ENCODE measurements at regions not wholly inside any gene's neighbourhood (a gene's known extent, or its start where the extent isn't known, plus 50 kb on each side); places are given as distances from the start of the nearest gene placed in this dataset.

DNA sequence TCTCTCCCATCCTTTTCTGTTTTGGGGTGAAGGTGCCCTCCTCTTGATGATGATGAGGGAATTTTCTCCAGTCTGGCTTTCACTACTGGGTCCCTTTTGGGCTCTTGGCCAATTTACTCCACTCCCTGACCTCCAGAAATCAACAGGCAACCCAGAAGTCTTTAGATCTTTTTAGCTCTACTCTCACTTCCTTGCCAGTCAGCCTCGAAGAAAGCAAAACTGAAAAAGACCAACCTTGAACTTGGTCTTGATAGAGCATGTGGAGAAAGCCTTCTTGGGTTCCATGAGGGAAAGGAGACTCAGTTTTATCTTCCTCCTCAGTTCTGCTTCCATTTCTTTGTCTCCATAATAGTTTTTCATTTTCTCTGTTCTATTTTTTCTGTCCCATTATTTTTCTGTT, 91.4 kb upstream of the NPVF start:
- 29 to 43% methylated on average over 1 of the region's 1 CpG for WGBS, 2 donors
- TF ChIP-seq, protein P1, sequence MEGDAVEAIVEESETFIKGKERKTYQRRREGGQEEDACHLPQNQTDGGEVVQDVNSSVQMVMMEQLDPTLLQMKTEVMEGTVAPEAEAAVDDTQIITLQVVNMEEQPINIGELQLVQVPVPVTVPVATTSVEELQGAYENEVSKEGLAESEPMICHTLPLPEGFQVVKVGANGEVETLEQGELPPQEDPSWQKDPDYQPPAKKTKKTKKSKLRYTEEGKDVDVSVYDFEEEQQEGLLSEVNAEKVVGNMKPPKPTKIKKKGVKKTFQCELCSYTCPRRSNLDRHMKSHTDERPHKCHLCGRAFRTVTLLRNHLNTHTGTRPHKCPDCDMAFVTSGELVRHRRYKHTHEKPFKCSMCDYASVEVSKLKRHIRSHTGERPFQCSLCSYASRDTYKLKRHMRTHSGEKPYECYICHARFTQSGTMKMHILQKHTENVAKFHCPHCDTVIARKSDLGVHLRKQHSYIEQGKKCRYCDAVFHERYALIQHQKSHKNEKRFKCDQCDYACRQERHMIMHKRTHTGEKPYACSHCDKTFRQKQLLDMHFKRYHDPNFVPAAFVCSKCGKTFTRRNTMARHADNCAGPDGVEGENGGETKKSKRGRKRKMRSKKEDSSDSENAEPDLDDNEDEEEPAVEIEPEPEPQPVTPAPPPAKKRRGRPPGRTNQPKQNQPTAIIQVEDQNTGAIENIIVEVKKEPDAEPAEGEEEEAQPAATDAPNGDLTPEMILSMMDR (IDR thresholded peaks at IDR 0.05) = no peak
- Histone ChIP-seq H3K4me3 (no peak overlapping the region), H3K4me1 (peaks cover 12 to 40% (median 15%) of the 10 kb centered on the region in 3 donors), H3K27me3 (no peaks in the 10 kb centered on the region), H3K9me3 (no peaks in the 10 kb centered on the region), H3K36me3 (no peaks in the 10 kb centered on the region), H3K27ac (no peak overlapping the region)
- intact Hi-C loops (cut with DNase I) = no loop called here
- FAIRE-seq = no peak
- no peak for DNase-seq
- ATAC-seq = no peak

DNA sequence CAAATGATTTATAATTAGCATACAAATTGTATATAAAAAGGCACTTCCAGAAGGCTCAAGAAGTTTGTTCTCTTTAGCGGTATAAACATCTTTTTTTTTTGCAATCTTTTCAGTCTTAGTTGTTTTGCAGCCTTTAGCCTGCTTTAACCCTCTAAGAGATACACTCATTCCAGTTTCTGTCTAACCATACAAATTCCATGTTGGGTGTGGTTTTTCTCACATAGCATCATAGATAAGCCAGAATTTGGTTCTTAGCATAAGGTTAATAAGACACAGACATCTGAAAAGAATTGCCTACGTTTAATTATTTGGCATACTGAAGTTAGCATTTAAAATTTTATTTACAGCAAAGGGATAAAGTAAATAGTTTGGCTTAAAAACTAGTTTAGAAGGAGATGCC, 92.5 kb upstream of the NPVF start:
- FAIRE-seq = no peak
- 70 to 81% methylated on average over 2 of the region's 2 CpGs for WGBS, 2 donors
- Histone ChIP-seq H3K4me1 (peaks cover 4 to 31% (median 11%) of the 10 kb centered on the region in 3 donors), H3K27me3 (no peaks in the 10 kb centered on the region), H3K4me3 (no peak overlapping the region), H3K27ac (no peak overlapping the region), H3K36me3 (no peaks in the 10 kb centered on the region), H3K9me3 (no peaks in the 10 kb centered on the region)
- intact Hi-C loops (cut with DNase I) = no loop called here
- no peak for ATAC-seq
- no peak for DNase-seq
- TF ChIP-seq, protein P1 (IDR thresholded peaks at IDR 0.05) = no peak

DNA sequence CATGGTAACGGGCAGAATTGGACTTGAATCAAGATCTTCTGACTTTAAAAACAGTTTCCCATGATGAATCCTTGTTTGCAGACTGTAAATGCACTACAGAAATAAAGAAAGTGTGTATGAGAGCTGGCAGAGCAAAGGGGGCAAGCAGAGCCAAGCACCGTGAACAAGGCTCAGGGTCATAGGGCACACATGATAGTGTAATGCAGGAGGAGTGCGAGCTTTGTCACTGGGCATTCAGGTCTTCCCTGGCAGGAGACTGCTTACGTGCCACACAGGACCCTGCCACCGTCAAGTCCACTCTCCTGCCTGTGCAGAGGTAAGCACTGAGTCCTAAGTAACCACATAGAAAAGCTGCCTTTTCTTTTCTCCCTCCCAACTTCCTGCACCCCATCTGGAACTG, 93.1 kb upstream of the NPVF start:
- DNase-seq = no peak
- peaks cover 0 to 26% (median 10%) of the 10 kb centered on the region in 3 donors for H3K4me1 ChIP-seq
- TF ChIP-seq, protein P1 (IDR thresholded peaks at IDR 0.05) = no peak
- no peaks in the 10 kb centered on the region for H3K27me3 ChIP-seq
- intact Hi-C loops (cut with DNase I) = no loop called here
- WGBS, 2 donors = 25 to 26% methylated on average over 5 of the region's 5 CpGs
- no peaks in the 10 kb centered on the region for H3K36me3 ChIP-seq
- no peaks in the 10 kb centered on the region for H3K9me3 ChIP-seq
- FAIRE-seq = no peak
- no peak for ATAC-seq
- H3K27ac ChIP-seq = no peak overlapping the region
- no peak overlapping the region for H3K4me3 ChIP-seq

DNA sequence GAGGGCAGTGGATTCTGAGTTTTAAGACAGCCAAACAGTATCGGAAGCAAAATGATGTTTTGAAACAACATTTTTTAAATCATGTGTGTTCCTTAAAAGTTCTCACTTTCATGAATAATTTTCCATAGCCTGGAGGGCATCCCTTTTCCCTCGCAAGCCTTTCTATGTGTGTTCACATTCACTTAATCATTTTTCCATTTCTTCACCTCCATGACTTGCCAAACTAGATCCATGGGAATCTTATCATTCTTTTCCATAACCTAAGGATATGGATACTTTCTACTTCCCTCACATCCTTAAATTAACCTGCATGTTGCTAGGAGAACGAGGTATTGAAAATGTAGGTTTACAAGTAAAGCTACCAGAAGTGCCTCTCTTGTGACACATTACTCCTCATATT, 94.2 kb upstream of the NPVF start:
- no peaks in the 10 kb centered on the region for H3K9me3 ChIP-seq
- H3K4me3 ChIP-seq = no peak overlapping the region
- intact Hi-C loops (cut with DNase I) = no loop called here
- 81 to 84% methylated on average over 3 of the region's 3 CpGs for WGBS, 2 donors
- DNase-seq (no peak), FAIRE-seq (no peak), ATAC-seq (no peak)
- TF ChIP-seq, protein P1 (IDR thresholded peaks at IDR 0.05) = no peak
- no peaks in the 10 kb centered on the region for H3K36me3 ChIP-seq
- peaks cover 0 to 22% (median 10%) of the 10 kb centered on the region in 3 donors for H3K4me1 ChIP-seq
- H3K27me3 ChIP-seq = no peaks in the 10 kb centered on the region
- no peak overlapping the region for H3K27ac ChIP-seq

DNA sequence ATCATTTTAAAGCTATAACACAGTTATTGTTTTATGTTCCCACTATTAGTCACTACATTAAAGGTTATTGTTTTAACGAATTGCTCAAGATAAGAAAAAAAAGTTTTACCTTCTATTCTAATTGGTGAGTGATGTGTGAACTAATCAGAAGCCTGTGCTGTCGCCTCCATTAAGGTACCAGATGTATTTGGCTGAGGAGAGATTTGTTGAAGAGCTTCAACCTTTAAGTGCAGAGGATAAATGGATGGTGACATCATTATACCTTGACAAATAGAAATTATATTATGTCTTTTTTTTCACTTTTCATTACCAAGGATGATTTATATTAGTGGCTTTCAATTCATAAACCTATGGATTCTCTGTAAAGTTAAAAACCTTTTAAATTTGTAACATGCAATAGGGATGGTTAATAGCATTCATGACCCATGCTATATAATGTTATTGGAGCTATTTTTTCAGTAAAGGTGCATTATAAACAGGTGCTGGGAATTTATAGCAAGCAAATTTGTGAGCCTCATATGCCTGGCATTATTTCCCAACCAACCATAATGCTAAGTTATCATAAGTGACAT, 97.0 kb upstream of the NPVF start:
- no peaks in the 10 kb centered on the region for H3K36me3 ChIP-seq
- TF ChIP-seq, protein P1 (IDR thresholded peaks at IDR 0.05) = no peak
- intact Hi-C loops (cut with DNase I) = no loop called here
- H3K9me3 ChIP-seq = no peaks in the 10 kb centered on the region
- no peak overlapping the region for H3K4me3 ChIP-seq
- 52 to 66% methylated on average over 2 of the region's 2 CpGs for WGBS, 2 donors
- peaks cover 0 to 4% (median 0%) of the 10 kb centered on the region in 3 donors for H3K4me1 ChIP-seq
- FAIRE-seq = no peak
- no peak for DNase-seq
- H3K27ac ChIP-seq = no peak overlapping the region
- no peaks in the 10 kb centered on the region for H3K27me3 ChIP-seq
- ATAC-seq = no peak
